ENCODE measurements at regions not wholly inside any gene's neighbourhood (a gene's known extent, or its start where the extent isn't known, plus 50 kb on each side); places are given as distances from the start of the nearest gene placed in this dataset.

DNA sequence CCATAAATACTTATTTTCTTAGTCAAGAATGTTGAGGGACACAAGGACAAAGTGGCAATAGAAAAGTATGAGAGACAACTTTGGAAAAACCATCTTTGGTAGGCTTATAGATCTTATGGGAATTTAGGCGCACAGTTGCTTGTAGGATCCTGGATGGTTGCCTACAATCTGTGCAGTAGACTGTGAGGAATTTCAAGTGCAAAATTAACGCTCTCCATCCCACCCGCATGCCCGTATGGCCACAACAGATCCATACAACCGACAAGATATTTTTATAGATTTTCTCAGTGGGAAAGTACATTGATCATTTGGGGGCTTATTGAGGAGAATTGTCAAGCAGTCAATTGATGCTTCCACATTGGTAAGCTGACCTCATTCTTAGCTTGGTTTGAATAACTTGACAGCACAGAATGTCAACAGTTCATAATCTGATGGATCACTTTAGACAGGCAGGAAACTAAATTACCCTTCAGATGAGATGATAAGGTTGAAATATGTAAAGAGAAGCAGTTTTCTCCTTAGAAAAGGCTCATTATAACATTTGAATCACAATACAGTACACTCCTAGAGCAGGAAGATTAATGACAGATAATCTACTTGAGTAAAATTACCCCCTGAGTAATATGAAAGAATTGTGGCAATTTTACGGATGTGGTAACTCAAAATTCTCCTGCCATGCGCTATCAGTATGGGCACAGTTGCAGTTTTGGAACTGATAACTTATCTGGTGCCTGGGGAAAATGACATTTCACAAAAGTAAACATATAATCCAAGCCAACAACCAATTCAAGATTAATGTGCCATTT lies 479.7 kb downstream of the KIF20B start:
- H3K4me3 Mint-ChIP-seq: no peak overlapping the region
- no peaks in the 10 kb centered on the region for H3K36me3 Mint-ChIP-seq (ENCODE audit: low read depth)
- TF ChIP-seq, protein P1, sequence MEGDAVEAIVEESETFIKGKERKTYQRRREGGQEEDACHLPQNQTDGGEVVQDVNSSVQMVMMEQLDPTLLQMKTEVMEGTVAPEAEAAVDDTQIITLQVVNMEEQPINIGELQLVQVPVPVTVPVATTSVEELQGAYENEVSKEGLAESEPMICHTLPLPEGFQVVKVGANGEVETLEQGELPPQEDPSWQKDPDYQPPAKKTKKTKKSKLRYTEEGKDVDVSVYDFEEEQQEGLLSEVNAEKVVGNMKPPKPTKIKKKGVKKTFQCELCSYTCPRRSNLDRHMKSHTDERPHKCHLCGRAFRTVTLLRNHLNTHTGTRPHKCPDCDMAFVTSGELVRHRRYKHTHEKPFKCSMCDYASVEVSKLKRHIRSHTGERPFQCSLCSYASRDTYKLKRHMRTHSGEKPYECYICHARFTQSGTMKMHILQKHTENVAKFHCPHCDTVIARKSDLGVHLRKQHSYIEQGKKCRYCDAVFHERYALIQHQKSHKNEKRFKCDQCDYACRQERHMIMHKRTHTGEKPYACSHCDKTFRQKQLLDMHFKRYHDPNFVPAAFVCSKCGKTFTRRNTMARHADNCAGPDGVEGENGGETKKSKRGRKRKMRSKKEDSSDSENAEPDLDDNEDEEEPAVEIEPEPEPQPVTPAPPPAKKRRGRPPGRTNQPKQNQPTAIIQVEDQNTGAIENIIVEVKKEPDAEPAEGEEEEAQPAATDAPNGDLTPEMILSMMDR (conservative IDR thresholded peaks at IDR 0.05): no peak
- Histone ChIP-seq H3K4me1 (ENCODE audit: control insufficient read depth, insufficient read depth, low read length) (no peaks in the 10 kb centered on the region), H3K36me3 (ENCODE audit: control insufficient read depth, insufficient read depth, low read length) (no peaks in the 10 kb centered on the region), H3K4me3 (ENCODE audit: low read length) (no peak overlapping the region), H3K27me3 (ENCODE audit: control insufficient read depth, insufficient read depth, low read length, poor library complexity, severe bottlenecking) (no peaks in the 10 kb centered on the region), H3K27ac (ENCODE audit: low read depth, low read length) (no peak overlapping the region), H3K9me3 (ENCODE audit: control insufficient read depth, low read length) (no peaks in the 10 kb centered on the region), H3K9ac (ENCODE audit: extremely low read depth, low read length, poor library complexity, severe bottlenecking) (no peak overlapping the region)
- DNase-seq: no peak
- WGBS, 2 experiments (ENCODE audit: insufficient coverage in 1 of 2, insufficient read length in 1 of 2): 82 to 86% methylated on average over 2 to 7 of the region's 7 CpGs
- H3K27ac Mint-ChIP-seq: no peak overlapping the region
- peaks cover 4% of the 10 kb centered on the region for H3K9me3 Mint-ChIP-seq
- H3K4me1 Mint-ChIP-seq: no peaks in the 10 kb centered on the region
- no peaks in the 10 kb centered on the region for H3K27me3 Mint-ChIP-seq (ENCODE audit: insufficient read depth)

- H3K4me3 Mint-ChIP-seq: no peak overlapping the region
- H3K4me1 Mint-ChIP-seq: peaks cover 12% of the 10 kb centered on the region
- Histone ChIP-seq H3K9me3 (ENCODE audit: control insufficient read depth, low read length) (peaks cover 12% of the 10 kb centered on the region), H3K27me3 (ENCODE audit: control insufficient read depth, insufficient read depth, low read length, poor library complexity, severe bottlenecking) (no peaks in the 10 kb centered on the region), H3K4me1 (ENCODE audit: control insufficient read depth, insufficient read depth, low read length) (no peaks in the 10 kb centered on the region), H3K27ac (ENCODE audit: low read depth, low read length) (no peak overlapping the region), H3K4me3 (ENCODE audit: low read length) (no peak overlapping the region), H3K36me3 (ENCODE audit: control insufficient read depth, insufficient read depth, low read length) (no peaks in the 10 kb centered on the region), H3K9ac (ENCODE audit: extremely low read depth, low read length, poor library complexity, severe bottlenecking) (no peak overlapping the region)
- no peak overlapping the region for H3K27ac Mint-ChIP-seq
- no peak for DNase-seq
- H3K27me3 Mint-ChIP-seq (ENCODE audit: insufficient read depth): no peaks in the 10 kb centered on the region
- whole genome bisulfite sequencing, 2 experiments (ENCODE audit: insufficient coverage in 1 of 2, insufficient read length in 1 of 2): 33% methylated on average over 1 of the region's 1 CpG; no CpG with 5 or more reads in 1 of the 2 experiments
- no peaks in the 10 kb centered on the region for H3K36me3 Mint-ChIP-seq (ENCODE audit: low read depth)
- TF ChIP-seq, protein P1 (conservative IDR thresholded peaks at IDR 0.05): no peak
- no peaks in the 10 kb centered on the region for H3K9me3 Mint-ChIP-seq
Observed at GRCh38 chr10:90192825-90193224, 491.4 kb downstream of the KIF20B start.

DNA sequence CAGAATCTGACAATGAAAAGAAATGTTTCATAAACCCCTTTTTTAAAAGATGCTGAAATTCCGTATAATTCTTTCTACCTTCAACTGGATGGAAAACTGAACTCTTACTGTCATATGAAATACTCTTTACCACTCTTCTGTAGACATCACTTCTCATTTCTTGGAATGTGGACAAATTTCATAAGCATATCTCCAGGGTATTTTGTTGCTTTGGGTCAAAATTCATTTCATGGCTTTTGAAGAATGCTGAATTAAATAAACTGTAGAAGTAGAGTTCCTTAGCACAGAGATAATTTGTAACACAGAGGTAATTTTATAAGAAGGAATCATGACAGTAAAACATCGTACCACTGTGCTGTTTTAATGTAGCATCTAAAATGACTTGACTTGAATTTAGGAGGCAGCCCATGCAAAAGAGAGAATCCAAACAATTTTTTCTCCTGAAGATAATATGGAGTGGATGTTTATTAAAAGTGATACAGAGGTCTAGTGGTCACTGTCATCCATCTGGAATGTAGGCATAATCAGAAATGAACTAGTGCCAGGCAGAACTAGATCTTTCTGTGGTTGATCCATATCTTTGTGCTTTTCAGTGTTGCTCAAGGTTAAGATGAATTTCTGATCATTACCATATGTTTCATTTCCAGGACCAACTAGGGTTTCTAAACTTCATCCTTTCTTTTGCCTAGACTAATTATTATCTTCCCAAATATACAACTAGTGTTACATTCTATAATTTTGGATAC lies 492.0 kb downstream of the KIF20B start:
- Histone ChIP-seq H3K9me3 (ENCODE audit: control insufficient read depth, low read length) (peaks cover 8% of the 10 kb centered on the region), H3K36me3 (ENCODE audit: control insufficient read depth, insufficient read depth, low read length) (no peaks in the 10 kb centered on the region), H3K4me3 (ENCODE audit: low read length) (no peak overlapping the region), H3K27ac (ENCODE audit: low read depth, low read length) (no peak overlapping the region), H3K4me1 (ENCODE audit: control insufficient read depth, insufficient read depth, low read length) (no peaks in the 10 kb centered on the region), H3K27me3 (ENCODE audit: control insufficient read depth, insufficient read depth, low read length, poor library complexity, severe bottlenecking) (no peaks in the 10 kb centered on the region), H3K9ac (ENCODE audit: extremely low read depth, low read length, poor library complexity, severe bottlenecking) (no peak overlapping the region)
- 86 to 96% methylated on average over 2 of the region's 2 CpGs for WGBS, 2 experiments (ENCODE audit: insufficient coverage in 1 of 2, insufficient read length in 1 of 2)
- H3K4me1 Mint-ChIP-seq: peaks cover 12% of the 10 kb centered on the region
- H3K27ac Mint-ChIP-seq: no peak overlapping the region
- no peaks in the 10 kb centered on the region for H3K36me3 Mint-ChIP-seq (ENCODE audit: low read depth)
- no peak overlapping the region for H3K4me3 Mint-ChIP-seq
- H3K27me3 Mint-ChIP-seq (ENCODE audit: insufficient read depth): no peaks in the 10 kb centered on the region
- TF ChIP-seq, protein P1 (conservative IDR thresholded peaks at IDR 0.05): no peak
- no peak for DNase-seq
- H3K9me3 Mint-ChIP-seq: no peaks in the 10 kb centered on the region
